ENCODE measurements at regions not wholly inside any gene's neighbourhood (a gene's known extent, or its start where the extent isn't known, plus 50 kb on each side); places are given as distances from the start of the nearest gene placed in this dataset.

DNA sequence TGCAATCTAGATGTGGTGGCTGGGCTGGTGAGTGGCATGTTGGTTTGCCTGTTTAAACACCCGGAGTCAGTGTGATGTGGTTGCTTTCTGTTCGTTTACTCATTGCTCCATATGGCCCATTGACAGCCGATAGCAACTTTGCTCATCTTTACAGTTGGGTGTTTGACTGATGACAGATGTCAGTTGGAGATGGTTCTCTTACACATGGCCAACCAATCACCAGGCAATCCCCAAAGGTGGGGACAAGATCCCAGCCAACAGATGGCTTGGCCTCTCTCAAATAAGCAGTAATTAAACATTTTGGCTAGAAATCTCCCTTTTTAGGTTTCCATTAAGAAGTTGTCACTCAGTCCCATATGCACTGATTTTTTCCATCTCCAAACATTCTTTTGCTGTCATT is 497.1 kb upstream of the ARGLU1 start:
- WGBS (ENCODE audit: low lambda C conversion rate): 27% methylated on average over 3 of the region's 3 CpGs
- TF ChIP-seq CHD2 (IDR thresholded peaks at IDR 0.05; ENCODE audit: low read length, partially characterized antibody) (no peak), FOXJ3 (CRISPR knock-in tag; IDR thresholded peaks at IDR 0.05) (no peak), TEAD4 (IDR thresholded peaks at IDR 0.05; ENCODE audit: borderline replicate concordance, insufficient read depth) (no peak), MXI1 (IDR thresholded peaks at IDR 0.05; ENCODE audit: low read depth, low read length) (no peak), GATA2 (CRISPR knock-in tag; IDR thresholded peaks at IDR 0.05) (no peak), NFIC (IDR thresholded peaks at IDR 0.05; ENCODE audit: borderline replicate concordance) (no peak), JUND (IDR thresholded peaks at IDR 0.05) (no peak), RFX5 (IDR thresholded peaks at IDR 0.05; ENCODE audit: low read length) (no peak), EP300 (IDR thresholded peaks at IDR 0.05; ENCODE audit: borderline replicate concordance in 1 of 2, low read depth in 1 of 2, low read length in 1 of 2) (no peak), TCF12 (IDR thresholded peaks at IDR 0.05) (no peak)
- TF ChIP-seq, protein P1, sequence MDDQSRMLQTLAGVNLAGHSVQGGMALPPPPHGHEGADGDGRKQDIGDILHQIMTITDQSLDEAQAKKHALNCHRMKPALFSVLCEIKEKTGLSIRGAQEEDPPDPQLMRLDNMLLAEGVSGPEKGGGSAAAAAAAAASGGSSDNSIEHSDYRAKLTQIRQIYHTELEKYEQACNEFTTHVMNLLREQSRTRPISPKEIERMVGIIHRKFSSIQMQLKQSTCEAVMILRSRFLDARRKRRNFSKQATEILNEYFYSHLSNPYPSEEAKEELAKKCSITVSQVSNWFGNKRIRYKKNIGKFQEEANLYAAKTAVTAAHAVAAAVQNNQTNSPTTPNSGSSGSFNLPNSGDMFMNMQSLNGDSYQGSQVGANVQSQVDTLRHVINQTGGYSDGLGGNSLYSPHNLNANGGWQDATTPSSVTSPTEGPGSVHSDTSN (IDR thresholded peaks at IDR 0.05): no peak
- TF ChIP-seq, protein P2, sequence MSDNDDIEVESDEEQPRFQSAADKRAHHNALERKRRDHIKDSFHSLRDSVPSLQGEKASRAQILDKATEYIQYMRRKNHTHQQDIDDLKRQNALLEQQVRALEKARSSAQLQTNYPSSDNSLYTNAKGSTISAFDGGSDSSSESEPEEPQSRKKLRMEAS (IDR thresholded peaks at IDR 0.05; ENCODE audit: low read depth): no peak
- TF ChIP-seq, protein P3, sequence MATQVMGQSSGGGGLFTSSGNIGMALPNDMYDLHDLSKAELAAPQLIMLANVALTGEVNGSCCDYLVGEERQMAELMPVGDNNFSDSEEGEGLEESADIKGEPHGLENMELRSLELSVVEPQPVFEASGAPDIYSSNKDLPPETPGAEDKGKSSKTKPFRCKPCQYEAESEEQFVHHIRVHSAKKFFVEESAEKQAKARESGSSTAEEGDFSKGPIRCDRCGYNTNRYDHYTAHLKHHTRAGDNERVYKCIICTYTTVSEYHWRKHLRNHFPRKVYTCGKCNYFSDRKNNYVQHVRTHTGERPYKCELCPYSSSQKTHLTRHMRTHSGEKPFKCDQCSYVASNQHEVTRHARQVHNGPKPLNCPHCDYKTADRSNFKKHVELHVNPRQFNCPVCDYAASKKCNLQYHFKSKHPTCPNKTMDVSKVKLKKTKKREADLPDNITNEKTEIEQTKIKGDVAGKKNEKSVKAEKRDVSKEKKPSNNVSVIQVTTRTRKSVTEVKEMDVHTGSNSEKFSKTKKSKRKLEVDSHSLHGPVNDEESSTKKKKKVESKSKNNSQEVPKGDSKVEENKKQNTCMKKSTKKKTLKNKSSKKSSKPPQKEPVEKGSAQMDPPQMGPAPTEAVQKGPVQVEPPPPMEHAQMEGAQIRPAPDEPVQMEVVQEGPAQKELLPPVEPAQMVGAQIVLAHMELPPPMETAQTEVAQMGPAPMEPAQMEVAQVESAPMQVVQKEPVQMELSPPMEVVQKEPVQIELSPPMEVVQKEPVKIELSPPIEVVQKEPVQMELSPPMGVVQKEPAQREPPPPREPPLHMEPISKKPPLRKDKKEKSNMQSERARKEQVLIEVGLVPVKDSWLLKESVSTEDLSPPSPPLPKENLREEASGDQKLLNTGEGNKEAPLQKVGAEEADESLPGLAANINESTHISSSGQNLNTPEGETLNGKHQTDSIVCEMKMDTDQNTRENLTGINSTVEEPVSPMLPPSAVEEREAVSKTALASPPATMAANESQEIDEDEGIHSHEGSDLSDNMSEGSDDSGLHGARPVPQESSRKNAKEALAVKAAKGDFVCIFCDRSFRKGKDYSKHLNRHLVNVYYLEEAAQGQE (IDR thresholded peaks at IDR 0.05; ENCODE audit: low read depth, low read length): no peak
- TF ChIP-seq, protein P4, sequence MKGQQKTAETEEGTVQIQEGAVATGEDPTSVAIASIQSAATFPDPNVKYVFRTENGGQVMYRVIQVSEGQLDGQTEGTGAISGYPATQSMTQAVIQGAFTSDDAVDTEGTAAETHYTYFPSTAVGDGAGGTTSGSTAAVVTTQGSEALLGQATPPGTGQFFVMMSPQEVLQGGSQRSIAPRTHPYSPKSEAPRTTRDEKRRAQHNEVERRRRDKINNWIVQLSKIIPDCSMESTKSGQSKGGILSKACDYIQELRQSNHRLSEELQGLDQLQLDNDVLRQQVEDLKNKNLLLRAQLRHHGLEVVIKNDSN (IDR thresholded peaks at IDR 0.05; ENCODE audit: borderline replicate concordance, low read depth): no peak
- TF ChIP-seq, protein P5, sequence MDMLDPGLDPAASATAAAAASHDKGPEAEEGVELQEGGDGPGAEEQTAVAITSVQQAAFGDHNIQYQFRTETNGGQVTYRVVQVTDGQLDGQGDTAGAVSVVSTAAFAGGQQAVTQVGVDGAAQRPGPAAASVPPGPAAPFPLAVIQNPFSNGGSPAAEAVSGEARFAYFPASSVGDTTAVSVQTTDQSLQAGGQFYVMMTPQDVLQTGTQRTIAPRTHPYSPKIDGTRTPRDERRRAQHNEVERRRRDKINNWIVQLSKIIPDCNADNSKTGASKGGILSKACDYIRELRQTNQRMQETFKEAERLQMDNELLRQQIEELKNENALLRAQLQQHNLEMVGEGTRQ (IDR thresholded peaks at IDR 0.05; ENCODE audit: borderline replicate concordance, low read depth, low read length): no peak
- Histone ChIP-seq H3K9ac (no peak overlapping the region), H3K4me3 (ENCODE audit: low read depth in 2 of 2, low read length in 1 of 2) (no peak overlapping the region), H3K27me3 (ENCODE audit: insufficient read depth) (no peaks in the 10 kb centered on the region), H4K20me1 (ENCODE audit: insufficient read depth) (no peaks in the 10 kb centered on the region), H3K36me3 (replicated peaks in 1 of 2; ENCODE audit: control insufficient read depth in 1 of 2, insufficient read depth in 2 of 2, low read length in 1 of 2) (no peaks in the 10 kb centered on the region), H3F3A (replicated peaks; ENCODE audit: insufficient read depth) (no peaks in the 10 kb centered on the region), H3K79me2 (ENCODE audit: insufficient read depth) (no peaks in the 10 kb centered on the region), H3K9me3 (no peaks in the 10 kb centered on the region), H3K9me2 (no peaks in the 10 kb centered on the region), H3K27ac (ENCODE audit: low read depth in 2 of 2, low read length in 1 of 2) (no peak overlapping the region), H3K4me1 (ENCODE audit: control insufficient read depth in 1 of 2, insufficient read depth in 2 of 2, low read depth in 1 of 2, low read length in 1 of 2) (peaks cover 0 to 13% of the 10 kb centered on the region in 2 experiments; a peak in 2 of 4 replicates), H2AFZ (ENCODE audit: low read depth) (no peak overlapping the region), H3K4me2 (no peak overlapping the region)
- DNase-seq: no peak
- ChIA-PET CTCF (no interaction called here), POLR2A (no interaction called here)
